Thyroid gland (tissue), 4 donors: ENCODE measurements at regions not wholly inside any gene's neighbourhood (a gene's known extent, or its start where the extent isn't known, plus 50 kb on each side); places are given as distances from the start of the nearest gene placed in this dataset.

ENCODE experiments used
- CTCF ChIP-seq, 6 experiments: fragments of 200-600 bp in 3 of 6; fragments of 450-650 bp in 3 of 6; sonication (generic) in 3 of 6; IDR thresholded peaks; one replicate each; pipeline ENCODE4 v1.5.1; 2016 to 2019; ENCODE audit warnings: antibody characterized with exemption in 6 of 6, mild to moderate bottlenecking in 2 of 6, inconsistent platforms in 1 of 6, moderate library complexity in 1 of 6
- POLR2A ChIP-seq, 2 donors: fragments of 450-650 bp; IDR thresholded peaks; one replicate each; pipeline ENCODE4 v1.6.1; 2017; ENCODE audit warnings: antibody characterized with exemption in 2 of 2, mild to moderate bottlenecking in 2 of 2, moderate library complexity in 1 of 2

GRCh38 chr3:88000853-88001252, 58.0 kb downstream of the CGGBP1 start:
- TF ChIP-seq CTCF (IDR thresholded peaks at IDR 0.05) (no peak), POLR2A (IDR thresholded peaks at IDR 0.05) (no peak)
